AG04450 (cell line): ENCODE measurements at regions not wholly inside any gene's neighbourhood (a gene's known extent, or its start where the extent isn't known, plus 50 kb on each side); places are given as distances from the start of the nearest gene placed in this dataset.

Experiments
- CTCF ChIA-PET: fragments of 300-600, 350-600 bp; formaldehyde crosslinking; extraction: SDS; loops from one replicate; lab custom pipeline; 2022; ENCODE audit warnings: antibody characterized with exemption, inconsistent platforms; lab: Charles Lee
- POLR2A ChIA-PET: fragments of 350-600 bp; formaldehyde crosslinking; extraction: SDS; loops from one replicate; lab custom pipeline; 2021; ENCODE audit warnings: antibody characterized with exemption, inconsistent platforms; lab: Yijun Ruan, JAX
- DNase-seq: peaks from one replicate; pipeline ENCODE4 v3.0.0-alpha.2; 2011; ENCODE audit warnings: low read depth, low spot score
- H3K27ac ChIP-seq: one replicate; pipeline ENCODE4 v1.5.1; 2012; ENCODE audit warnings: low read depth, low read length, control low read depth
- H3K27me3 ChIP-seq: one replicate; pipeline ENCODE4 v1.6.0; 2012; ENCODE audit warnings: low read length; ENCODE audit not compliant: control insufficient read depth, insufficient read depth
- H3K4me3 ChIP-seq: 2 replicates; pipeline ENCODE4 v1.5.1; 2011; ENCODE audit warnings: mild to moderate bottlenecking, low read depth, low read length, control low read depth
- H3K9me3 ChIP-seq: 2 replicates; pipeline ENCODE4 v1.5.1; 2012; ENCODE audit warnings: low read length; ENCODE audit not compliant: control insufficient read depth, insufficient read depth
- TF ChIP-seq, protein P1 (sequence below): IDR thresholded peaks from 2 replicates; pipeline ENCODE4 v1.5.1; 2011; ENCODE audit warnings: low read depth, low read length, control low read depth, inconsistent platforms

DNA sequence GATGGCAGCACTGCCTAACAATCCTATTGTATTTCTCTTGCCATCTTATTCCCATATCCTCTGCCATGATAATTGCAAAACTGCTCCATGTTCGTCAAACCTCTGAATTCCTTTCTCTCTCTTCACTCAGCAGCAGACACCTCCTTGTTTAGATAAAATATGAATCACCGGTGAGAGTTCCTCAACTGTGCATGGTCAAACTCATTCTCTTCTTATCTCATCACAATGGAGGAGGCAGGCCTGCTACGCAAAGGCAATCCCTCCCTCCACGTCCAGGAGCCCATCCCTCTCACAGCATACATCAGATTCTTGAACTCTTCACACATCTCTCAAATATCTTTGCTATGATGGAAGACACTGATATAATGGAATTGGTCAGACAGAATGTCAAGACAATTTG is 90.1 kb upstream of the DAAM1 start:
- Histone ChIP-seq H3K27ac (peak overlapping the region; percentile 49), H3K9me3 (no peaks in the 10 kb centered on the region), H3K27me3 (no peaks in the 10 kb centered on the region), H3K4me3 (no peak overlapping the region)
- POLR2A ChIA-PET: no interaction called here
- TF ChIP-seq, protein P1, sequence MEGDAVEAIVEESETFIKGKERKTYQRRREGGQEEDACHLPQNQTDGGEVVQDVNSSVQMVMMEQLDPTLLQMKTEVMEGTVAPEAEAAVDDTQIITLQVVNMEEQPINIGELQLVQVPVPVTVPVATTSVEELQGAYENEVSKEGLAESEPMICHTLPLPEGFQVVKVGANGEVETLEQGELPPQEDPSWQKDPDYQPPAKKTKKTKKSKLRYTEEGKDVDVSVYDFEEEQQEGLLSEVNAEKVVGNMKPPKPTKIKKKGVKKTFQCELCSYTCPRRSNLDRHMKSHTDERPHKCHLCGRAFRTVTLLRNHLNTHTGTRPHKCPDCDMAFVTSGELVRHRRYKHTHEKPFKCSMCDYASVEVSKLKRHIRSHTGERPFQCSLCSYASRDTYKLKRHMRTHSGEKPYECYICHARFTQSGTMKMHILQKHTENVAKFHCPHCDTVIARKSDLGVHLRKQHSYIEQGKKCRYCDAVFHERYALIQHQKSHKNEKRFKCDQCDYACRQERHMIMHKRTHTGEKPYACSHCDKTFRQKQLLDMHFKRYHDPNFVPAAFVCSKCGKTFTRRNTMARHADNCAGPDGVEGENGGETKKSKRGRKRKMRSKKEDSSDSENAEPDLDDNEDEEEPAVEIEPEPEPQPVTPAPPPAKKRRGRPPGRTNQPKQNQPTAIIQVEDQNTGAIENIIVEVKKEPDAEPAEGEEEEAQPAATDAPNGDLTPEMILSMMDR: no peak
- CTCF ChIA-PET: interaction anchor here (1.0 kb wide), 1 partner anchor 43 kb away, joined by 3 read pairs; no protein-coding TSS in a partner anchor
- peak; percentile 87 for DNase-seq

DNA sequence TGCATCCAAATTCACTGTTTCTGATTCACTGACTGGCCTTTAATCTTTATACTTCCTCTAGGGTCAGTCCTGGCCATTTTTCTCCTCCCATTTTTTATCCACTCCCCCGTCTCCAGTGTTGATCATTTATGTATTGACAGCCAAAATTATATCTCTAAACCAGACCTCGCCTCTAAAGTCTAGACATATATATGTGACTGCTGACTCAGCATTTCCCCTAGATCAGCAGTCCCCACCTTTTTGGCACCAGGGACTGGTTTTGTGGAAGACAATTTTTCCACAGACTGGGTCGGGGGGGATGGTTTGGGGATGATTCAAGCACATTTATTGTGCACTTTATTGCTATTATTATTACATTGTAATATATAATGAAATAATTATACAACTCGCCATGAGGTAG is 88.3 kb upstream of the DAAM1 start:
- CTCF ChIA-PET: interaction anchor here (0.6 kb wide), 1 partner anchor 26 kb away, joined by 3 read pairs; no protein-coding TSS in a partner anchor
- POLR2A ChIA-PET: no interaction called here
- H3K9me3 ChIP-seq: no peaks in the 10 kb centered on the region
- no peak overlapping the region for H3K4me3 ChIP-seq
- H3K27ac ChIP-seq: no peak overlapping the region
- TF ChIP-seq, protein P1: no peak
- no peak for DNase-seq
- no peaks in the 10 kb centered on the region for H3K27me3 ChIP-seq

DNA sequence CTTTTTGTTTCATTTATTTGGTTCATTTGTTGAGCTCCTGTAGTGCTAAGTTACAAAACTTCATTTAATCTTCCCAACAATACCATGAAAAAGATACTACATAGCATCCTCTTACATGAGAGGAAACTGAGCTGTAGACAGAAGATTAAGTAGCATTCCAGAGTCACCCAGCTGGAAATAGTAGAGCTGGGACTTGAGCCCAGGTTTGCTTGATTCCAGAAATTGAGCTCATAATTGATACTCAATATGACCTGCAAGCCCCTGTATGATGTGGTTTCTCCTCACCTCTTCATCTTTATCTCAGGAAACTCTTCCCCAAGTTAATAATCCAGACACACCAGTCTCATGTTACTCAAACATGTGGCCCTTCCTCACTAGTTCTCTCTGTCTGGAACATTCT is 87.0 kb upstream of the DAAM1 start:
- Histone ChIP-seq H3K27me3 (no peaks in the 10 kb centered on the region), H3K9me3 (no peaks in the 10 kb centered on the region), H3K27ac (no peak overlapping the region), H3K4me3 (no peak overlapping the region)
- CTCF ChIA-PET: interaction anchor here (0.8 to 1.1 kb wide), 2 partner anchors 25 to 476 kb away, joined by 3 read pairs; no protein-coding TSS in a partner anchor
- DNase-seq: no peak
- TF ChIP-seq, protein P1: no peak
- POLR2A ChIA-PET: interaction anchor here (0.6 kb wide), 1 partner anchor 14 kb away, joined by 4 read pairs; no protein-coding TSS in a partner anchor

DNA sequence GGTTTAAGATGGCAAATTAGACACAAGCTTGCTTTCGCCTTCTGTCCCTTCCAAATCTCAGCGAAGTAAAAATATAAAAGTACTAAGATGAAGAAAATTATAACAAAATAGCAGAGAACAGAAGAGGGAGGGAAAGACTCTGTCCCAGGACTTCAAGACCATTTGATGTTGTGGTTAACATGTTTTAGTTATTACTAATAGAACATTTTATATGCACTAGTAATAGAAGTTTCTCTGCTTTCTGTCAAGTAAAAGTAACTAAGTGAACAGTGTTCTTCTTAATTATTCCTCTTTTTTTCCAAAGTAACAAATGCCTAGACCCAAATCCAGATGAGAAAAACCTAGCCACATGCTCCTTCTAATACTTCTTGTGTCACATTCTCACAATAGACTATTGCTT is 85.1 kb upstream of the DAAM1 start:
- CTCF ChIA-PET: no interaction called here
- Histone ChIP-seq H3K27ac (no peak overlapping the region), H3K4me3 (no peak overlapping the region), H3K9me3 (no peaks in the 10 kb centered on the region), H3K27me3 (no peaks in the 10 kb centered on the region)
- no peak for DNase-seq
- POLR2A ChIA-PET: no interaction called here
- TF ChIP-seq, protein P1: no peak

DNA sequence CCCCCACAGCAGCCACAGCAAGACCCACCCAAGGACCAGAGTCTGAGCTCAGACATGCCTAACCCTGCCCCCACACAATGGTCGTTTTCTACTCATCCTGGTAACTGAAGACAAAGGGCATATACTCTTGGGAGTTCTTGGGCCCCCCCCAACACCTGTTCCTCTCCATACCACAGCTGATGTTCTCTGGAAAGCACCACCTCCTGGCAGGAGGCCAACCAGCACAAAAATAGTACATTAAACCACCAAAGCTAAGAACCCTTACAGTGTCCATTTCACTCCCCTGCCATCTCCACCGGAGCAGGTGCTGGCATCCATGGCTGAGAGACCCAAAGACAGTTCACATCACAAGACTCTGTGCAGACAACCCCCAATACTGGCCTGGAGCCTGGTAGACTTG is 80.6 kb upstream of the DAAM1 start:
- Histone ChIP-seq H3K4me3 (no peak overlapping the region), H3K27me3 (no peaks in the 10 kb centered on the region), H3K9me3 (no peaks in the 10 kb centered on the region), H3K27ac (no peak overlapping the region)
- DNase-seq: no peak
- TF ChIP-seq, protein P1: no peak
- ChIA-PET POLR2A (no interaction called here), CTCF (interaction anchor here (1.4 to 1.5 kb wide), 2 partner anchors 16 to 336 kb away, joined by 4 read pairs; no protein-coding TSS in a partner anchor)
